ENCODE measurements at regions not wholly inside any gene's neighbourhood (a gene's known extent, or its start where the extent isn't known, plus 50 kb on each side); places are given as distances from the start of the nearest gene placed in this dataset.

DNA sequence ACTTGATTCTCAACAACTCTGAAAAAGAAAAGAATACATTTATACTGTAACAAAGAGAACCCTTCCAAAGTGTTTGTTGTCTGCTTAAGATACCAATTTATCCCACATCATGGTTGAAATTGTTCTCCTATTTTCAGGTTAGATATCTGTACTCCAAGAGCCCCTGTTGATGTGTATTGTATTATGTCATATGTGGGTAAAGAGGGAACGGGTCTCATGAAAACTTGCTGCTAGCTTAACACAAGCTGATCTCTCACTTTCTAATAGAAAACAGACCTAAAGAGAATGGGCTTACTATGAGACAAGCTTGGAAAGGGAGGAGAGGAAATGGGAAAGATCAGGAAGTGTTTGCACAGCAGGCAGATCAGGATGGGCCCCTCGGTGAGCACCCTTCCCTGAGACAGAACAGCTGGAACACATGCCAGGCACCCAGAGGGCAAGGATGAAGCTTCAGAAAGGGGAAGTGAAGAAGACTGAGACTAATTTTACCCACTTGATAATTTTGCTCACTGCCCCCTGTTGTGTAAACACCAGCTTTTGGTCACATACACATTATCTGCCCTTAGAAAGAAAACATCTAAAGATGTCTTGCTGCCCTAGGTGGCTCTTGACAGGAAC is 747.9 kb upstream of the CCDC54 start:
- TF ChIP-seq, protein P1, sequence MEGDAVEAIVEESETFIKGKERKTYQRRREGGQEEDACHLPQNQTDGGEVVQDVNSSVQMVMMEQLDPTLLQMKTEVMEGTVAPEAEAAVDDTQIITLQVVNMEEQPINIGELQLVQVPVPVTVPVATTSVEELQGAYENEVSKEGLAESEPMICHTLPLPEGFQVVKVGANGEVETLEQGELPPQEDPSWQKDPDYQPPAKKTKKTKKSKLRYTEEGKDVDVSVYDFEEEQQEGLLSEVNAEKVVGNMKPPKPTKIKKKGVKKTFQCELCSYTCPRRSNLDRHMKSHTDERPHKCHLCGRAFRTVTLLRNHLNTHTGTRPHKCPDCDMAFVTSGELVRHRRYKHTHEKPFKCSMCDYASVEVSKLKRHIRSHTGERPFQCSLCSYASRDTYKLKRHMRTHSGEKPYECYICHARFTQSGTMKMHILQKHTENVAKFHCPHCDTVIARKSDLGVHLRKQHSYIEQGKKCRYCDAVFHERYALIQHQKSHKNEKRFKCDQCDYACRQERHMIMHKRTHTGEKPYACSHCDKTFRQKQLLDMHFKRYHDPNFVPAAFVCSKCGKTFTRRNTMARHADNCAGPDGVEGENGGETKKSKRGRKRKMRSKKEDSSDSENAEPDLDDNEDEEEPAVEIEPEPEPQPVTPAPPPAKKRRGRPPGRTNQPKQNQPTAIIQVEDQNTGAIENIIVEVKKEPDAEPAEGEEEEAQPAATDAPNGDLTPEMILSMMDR (IDR thresholded peaks at IDR 0.05): no peak
- no peak for TF ChIP-seq POLR2A (IDR thresholded peaks at IDR 0.05)

All from Peyer's patch (tissue), 4 donors.